ENCODE measurements at regions not wholly inside any gene's neighbourhood (a gene's known extent, or its start where the extent isn't known, plus 50 kb on each side); places are given as distances from the start of the nearest gene placed in this dataset.

DNA sequence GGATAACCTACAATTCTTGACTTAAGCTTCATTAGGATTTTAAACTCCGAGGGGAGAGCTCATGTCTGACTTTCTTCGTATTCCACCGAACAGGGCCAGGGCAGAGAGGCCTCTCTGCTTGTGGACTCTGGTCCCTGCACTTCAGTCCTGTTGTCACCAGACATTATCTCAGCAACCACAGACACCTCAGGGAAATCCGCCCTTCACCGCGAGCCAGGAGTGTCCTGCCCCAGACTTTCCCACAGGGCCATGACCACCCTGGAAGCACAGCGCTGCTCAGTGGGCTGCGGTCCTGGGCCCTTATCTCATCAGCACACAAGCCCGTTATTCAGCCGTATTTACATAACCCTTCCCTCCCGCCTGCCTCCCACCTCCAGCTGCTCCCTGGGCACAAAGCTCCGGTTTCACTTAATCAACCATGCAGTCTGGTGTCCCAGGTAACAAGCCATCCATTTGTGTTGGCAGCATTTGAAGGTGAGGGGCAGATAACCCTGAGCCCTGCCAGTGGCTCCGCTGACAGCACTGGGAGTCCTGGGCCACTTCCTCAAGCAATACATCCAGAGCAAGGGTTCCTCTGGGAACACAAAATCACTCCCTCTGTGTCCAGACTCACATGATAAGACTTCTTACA, 122.8 kb upstream of the RAB4A start:
- TF ChIP-seq POLR2AphosphoS5 (IDR thresholded peaks at IDR 0.05), result no peak
- TF ChIP-seq, protein P1, sequence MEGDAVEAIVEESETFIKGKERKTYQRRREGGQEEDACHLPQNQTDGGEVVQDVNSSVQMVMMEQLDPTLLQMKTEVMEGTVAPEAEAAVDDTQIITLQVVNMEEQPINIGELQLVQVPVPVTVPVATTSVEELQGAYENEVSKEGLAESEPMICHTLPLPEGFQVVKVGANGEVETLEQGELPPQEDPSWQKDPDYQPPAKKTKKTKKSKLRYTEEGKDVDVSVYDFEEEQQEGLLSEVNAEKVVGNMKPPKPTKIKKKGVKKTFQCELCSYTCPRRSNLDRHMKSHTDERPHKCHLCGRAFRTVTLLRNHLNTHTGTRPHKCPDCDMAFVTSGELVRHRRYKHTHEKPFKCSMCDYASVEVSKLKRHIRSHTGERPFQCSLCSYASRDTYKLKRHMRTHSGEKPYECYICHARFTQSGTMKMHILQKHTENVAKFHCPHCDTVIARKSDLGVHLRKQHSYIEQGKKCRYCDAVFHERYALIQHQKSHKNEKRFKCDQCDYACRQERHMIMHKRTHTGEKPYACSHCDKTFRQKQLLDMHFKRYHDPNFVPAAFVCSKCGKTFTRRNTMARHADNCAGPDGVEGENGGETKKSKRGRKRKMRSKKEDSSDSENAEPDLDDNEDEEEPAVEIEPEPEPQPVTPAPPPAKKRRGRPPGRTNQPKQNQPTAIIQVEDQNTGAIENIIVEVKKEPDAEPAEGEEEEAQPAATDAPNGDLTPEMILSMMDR (IDR thresholded peaks at IDR 0.05), result no peak

Measured in prostate gland (tissue), 2 donors.